GM23338 (cell line): ENCODE measurements at regions not wholly inside any gene's neighbourhood (a gene's known extent, or its start where the extent isn't known, plus 50 kb on each side); places are given as distances from the start of the nearest gene placed in this dataset.

Experiments used
- ATAC-seq: fragments of 200-7000 bp; cut with Tn5 transposase; 3 replicates; pipeline ENCODE4 v1.9.1; 2020
- DNase-seq: peaks from one replicate; pipeline ENCODE4 v3.0.0-alpha.2; 2015; ENCODE audit warnings: low spot score
- H2AFZ ChIP-seq: fragments of 200-600 bp; sonication (generic); 2 replicates; pipeline ENCODE4 v1.8.0; 2016; ENCODE audit warnings: antibody characterized with exemption, mild to moderate bottlenecking, moderate library complexity
- H3F3A ChIP-seq: fragments of 200-600 bp; sonication (generic); replicated peaks from 2 replicates; pipeline ENCODE4 v1.8.0; 2017; ENCODE audit warnings: antibody characterized with exemption, mixed run types, low read depth
- H3K27ac ChIP-seq: fragments of 200-600 bp; sonication (generic); 2 replicates; pipeline ENCODE4 v1.6.1; 2016; ENCODE audit warnings: low read depth
- H3K27me3 ChIP-seq: fragments of 200-600 bp; sonication (generic); 2 replicates; pipeline ENCODE4 v1.8.0; 2016; ENCODE audit warnings: mild to moderate bottlenecking, mixed run types, moderate library complexity; ENCODE audit not compliant: insufficient read depth
- H3K36me3 ChIP-seq: fragments of 200-600 bp; sonication (generic); 2 replicates; pipeline ENCODE4 v1.8.0; 2016; ENCODE audit warnings: mild to moderate bottlenecking; ENCODE audit not compliant: insufficient read depth
- H3K4me1 ChIP-seq: fragments of 200-600 bp; sonication (generic); 2 replicates; pipeline ENCODE4 v1.8.0; 2016; ENCODE audit warnings: mild to moderate bottlenecking, moderate library complexity; ENCODE audit not compliant: insufficient read depth
- H3K4me2 ChIP-seq: fragments of 200-600 bp; sonication (generic); 2 replicates; pipeline ENCODE4 v1.7.1; 2017; ENCODE audit warnings: mixed run types
- H3K4me3 ChIP-seq: fragments of 200-600 bp; sonication (generic); 2 replicates; pipeline ENCODE4 v1.6.1; 2016; ENCODE audit warnings: mixed run types
- H3K79me2 ChIP-seq: fragments of 200-600 bp; sonication (generic); replicated peaks from 2 replicates; pipeline ENCODE4 v1.8.0; 2017; ENCODE audit warnings: mild to moderate bottlenecking; ENCODE audit not compliant: insufficient read depth
- H3K9me2 ChIP-seq: fragments of 200-600 bp; sonication (generic); 2 replicates; pipeline ENCODE4 v1.8.0; 2017; ENCODE audit not compliant: insufficient read depth
- H4K20me1 ChIP-seq: fragments of 200-600 bp; sonication (generic); replicated peaks from 2 replicates; pipeline ENCODE4 v1.8.0; 2017; ENCODE audit warnings: mild to moderate bottlenecking; ENCODE audit not compliant: insufficient read depth
- H3K27ac Mint-ChIP-seq: 2 replicates; pipeline ENCODE4 v1.8.0; 2020; ENCODE audit warnings: inconsistent platforms, mild to moderate bottlenecking, moderate library complexity, mixed read lengths
- H3K27me3 Mint-ChIP-seq: 3 replicates; pipeline ENCODE4 v1.8.0; 2022; ENCODE audit warnings: low read depth, mild to moderate bottlenecking, moderate library complexity, mixed read lengths, inconsistent platforms; ENCODE audit not compliant: insufficient read depth, poor library complexity
- H3K36me3 Mint-ChIP-seq: 3 replicates; pipeline ENCODE4 v1.8.0; 2021; ENCODE audit warnings: low read depth, mild to moderate bottlenecking, inconsistent platforms, moderate library complexity, mixed read lengths
- H3K4me1 Mint-ChIP-seq: 3 replicates; pipeline ENCODE4 v1.8.0; 2020; ENCODE audit warnings: mild to moderate bottlenecking, inconsistent platforms, mixed read lengths
- H3K4me3 Mint-ChIP-seq: 3 replicates; pipeline ENCODE4 v1.8.0; 2021; ENCODE audit warnings: moderate library complexity, mild to moderate bottlenecking, inconsistent platforms, mixed read lengths
- H3K9me3 Mint-ChIP-seq: 3 replicates; pipeline ENCODE4 v1.8.0; 2020; ENCODE audit warnings: moderate library complexity, mild to moderate bottlenecking, inconsistent platforms, mixed read lengths
- CREB1 ChIP-seq: fragments of 250-450 bp; sonication (Bioruptor Pico); IDR thresholded peaks from 2 replicates; pipeline ENCODE4 v1.5.0; 2020; ENCODE audit warnings: low read depth, mild to moderate bottlenecking, moderate library complexity
- EZH2 ChIP-seq: fragments of 200-600 bp; sonication (generic); IDR thresholded peaks from one replicate; pipeline ENCODE4 v1.8.0; 2017; ENCODE audit warnings: antibody characterized with exemption, mild to moderate bottlenecking, low read depth; ENCODE audit not compliant: unreplicated experiment
- EZH2phosphoT487 ChIP-seq: fragments of 200-600 bp; sonication (generic); IDR thresholded peaks from one replicate; pipeline ENCODE4 v1.8.1; 2018; ENCODE audit warnings: antibody characterized with exemption; ENCODE audit not compliant: unreplicated experiment
- JUNB ChIP-seq: IDR thresholded peaks from one replicate; pipeline ENCODE4 v1.6.1; 2016; ENCODE audit warnings: antibody characterized with exemption; ENCODE audit not compliant: unreplicated experiment
- NANOG ChIP-seq: IDR thresholded peaks from 2 replicates; pipeline ENCODE4 v1.6.1; 2016; ENCODE audit warnings: antibody characterized with exemption, borderline replicate concordance
- POLR2AphosphoS5 ChIP-seq: IDR thresholded peaks from 2 replicates; pipeline ENCODE4 v1.6.1; 2016; ENCODE audit warnings: antibody characterized with exemption, low read depth
- ZNF114 ChIP-seq: fragments of 250-450 bp; sonication (Bioruptor Pico); IDR thresholded peaks from 2 replicates; pipeline ENCODE4 v1.5.0; 2020; ENCODE audit warnings: mild to moderate bottlenecking, moderate library complexity
- ZNF462 ChIP-seq: fragments of 250-450 bp; sonication (Bioruptor Pico); IDR thresholded peaks from 2 replicates; pipeline ENCODE4 v1.5.0; 2020; ENCODE audit warnings: mild to moderate bottlenecking, moderate library complexity
- TF ChIP-seq, protein P1 (sequence below), 2 experiments: fragments of 200-600 bp in 1 of 2; sonication (generic) in 1 of 2; conservative IDR thresholded peaks; 2 replicates each; pipeline versions ENCODE4 v1.5.1 to v1.6.1; 2016 to 2017; ENCODE audit warnings: antibody characterized with exemption in 2 of 2, low read depth in 2 of 2, mild to moderate bottlenecking in 2 of 2, moderate library complexity in 1 of 2
- TF ChIP-seq, protein P2 (sequence below): IDR thresholded peaks from one replicate; pipeline ENCODE4 v1.6.1; 2018; ENCODE audit warnings: antibody characterized with exemption; ENCODE audit not compliant: unreplicated experiment

GRCh38 chr5:123787136-123787535, 275.2 kb downstream of the CSNK1G3 start (continued):
- TF ChIP-seq ZNF462 (no peak), JUNB (no peak), ZNF114 (CRISPR knock-in tag) (no peak), NANOG (no peak), POLR2AphosphoS5 (no peak), CREB1 (CRISPR knock-in tag) (no peak), EZH2phosphoT487 (no peak)
- TF ChIP-seq, protein P1, sequence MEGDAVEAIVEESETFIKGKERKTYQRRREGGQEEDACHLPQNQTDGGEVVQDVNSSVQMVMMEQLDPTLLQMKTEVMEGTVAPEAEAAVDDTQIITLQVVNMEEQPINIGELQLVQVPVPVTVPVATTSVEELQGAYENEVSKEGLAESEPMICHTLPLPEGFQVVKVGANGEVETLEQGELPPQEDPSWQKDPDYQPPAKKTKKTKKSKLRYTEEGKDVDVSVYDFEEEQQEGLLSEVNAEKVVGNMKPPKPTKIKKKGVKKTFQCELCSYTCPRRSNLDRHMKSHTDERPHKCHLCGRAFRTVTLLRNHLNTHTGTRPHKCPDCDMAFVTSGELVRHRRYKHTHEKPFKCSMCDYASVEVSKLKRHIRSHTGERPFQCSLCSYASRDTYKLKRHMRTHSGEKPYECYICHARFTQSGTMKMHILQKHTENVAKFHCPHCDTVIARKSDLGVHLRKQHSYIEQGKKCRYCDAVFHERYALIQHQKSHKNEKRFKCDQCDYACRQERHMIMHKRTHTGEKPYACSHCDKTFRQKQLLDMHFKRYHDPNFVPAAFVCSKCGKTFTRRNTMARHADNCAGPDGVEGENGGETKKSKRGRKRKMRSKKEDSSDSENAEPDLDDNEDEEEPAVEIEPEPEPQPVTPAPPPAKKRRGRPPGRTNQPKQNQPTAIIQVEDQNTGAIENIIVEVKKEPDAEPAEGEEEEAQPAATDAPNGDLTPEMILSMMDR (conservative IDR thresholded peaks at IDR 0.05; ENCODE audit: low read depth in 2 of 2): no peak

GRCh38 chr5:123786411-123786810, 274.4 kb downstream of the CSNK1G3 start:
- H3F3A ChIP-seq: no peaks in the 10 kb centered on the region
- Mint-ChIP-seq H3K27ac (no peak overlapping the region), H3K36me3 (peaks cover 14% of the 10 kb centered on the region; the same call in 2 of the 3 replicates), H3K4me1 (peaks cover 9% of the 10 kb centered on the region), H3K4me3 (no peak overlapping the region), H3K27me3 (no peaks in the 10 kb centered on the region), H3K9me3 (peaks cover 12% of the 10 kb centered on the region)
- H3K79me2 ChIP-seq: no peaks in the 10 kb centered on the region
- H3K27ac ChIP-seq: no peak overlapping the region
- H2AFZ ChIP-seq: peak overlapping the region; percentile 97
- H3K4me1 ChIP-seq: peaks cover 15% of the 10 kb centered on the region; the same call in 1 of the 2 replicates
- no peaks in the 10 kb centered on the region for H4K20me1 ChIP-seq
- H3K4me3 ChIP-seq: no peak overlapping the region
- H3K4me2 ChIP-seq: no peak overlapping the region
- DNase-seq (no peak), ATAC-seq (no peak)
- H3K27me3 ChIP-seq: no peaks in the 10 kb centered on the region
- peaks cover 3% of the 10 kb centered on the region; the same call in 1 of the 2 replicates for H3K9me2 ChIP-seq
- H3K36me3 ChIP-seq: no peaks in the 10 kb centered on the region
- TF ChIP-seq EZH2 (no peak), NANOG (no peak), ZNF114 (CRISPR knock-in tag) (no peak), POLR2AphosphoS5 (no peak)
- TF ChIP-seq, protein P1 (conservative IDR thresholded peaks at IDR 0.05; ENCODE audit: low read depth in 2 of 2): no peak
- TF ChIP-seq, protein P2, sequence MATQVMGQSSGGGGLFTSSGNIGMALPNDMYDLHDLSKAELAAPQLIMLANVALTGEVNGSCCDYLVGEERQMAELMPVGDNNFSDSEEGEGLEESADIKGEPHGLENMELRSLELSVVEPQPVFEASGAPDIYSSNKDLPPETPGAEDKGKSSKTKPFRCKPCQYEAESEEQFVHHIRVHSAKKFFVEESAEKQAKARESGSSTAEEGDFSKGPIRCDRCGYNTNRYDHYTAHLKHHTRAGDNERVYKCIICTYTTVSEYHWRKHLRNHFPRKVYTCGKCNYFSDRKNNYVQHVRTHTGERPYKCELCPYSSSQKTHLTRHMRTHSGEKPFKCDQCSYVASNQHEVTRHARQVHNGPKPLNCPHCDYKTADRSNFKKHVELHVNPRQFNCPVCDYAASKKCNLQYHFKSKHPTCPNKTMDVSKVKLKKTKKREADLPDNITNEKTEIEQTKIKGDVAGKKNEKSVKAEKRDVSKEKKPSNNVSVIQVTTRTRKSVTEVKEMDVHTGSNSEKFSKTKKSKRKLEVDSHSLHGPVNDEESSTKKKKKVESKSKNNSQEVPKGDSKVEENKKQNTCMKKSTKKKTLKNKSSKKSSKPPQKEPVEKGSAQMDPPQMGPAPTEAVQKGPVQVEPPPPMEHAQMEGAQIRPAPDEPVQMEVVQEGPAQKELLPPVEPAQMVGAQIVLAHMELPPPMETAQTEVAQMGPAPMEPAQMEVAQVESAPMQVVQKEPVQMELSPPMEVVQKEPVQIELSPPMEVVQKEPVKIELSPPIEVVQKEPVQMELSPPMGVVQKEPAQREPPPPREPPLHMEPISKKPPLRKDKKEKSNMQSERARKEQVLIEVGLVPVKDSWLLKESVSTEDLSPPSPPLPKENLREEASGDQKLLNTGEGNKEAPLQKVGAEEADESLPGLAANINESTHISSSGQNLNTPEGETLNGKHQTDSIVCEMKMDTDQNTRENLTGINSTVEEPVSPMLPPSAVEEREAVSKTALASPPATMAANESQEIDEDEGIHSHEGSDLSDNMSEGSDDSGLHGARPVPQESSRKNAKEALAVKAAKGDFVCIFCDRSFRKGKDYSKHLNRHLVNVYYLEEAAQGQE: no peak
